ENCODE measurements at regions not wholly inside any gene's neighbourhood (a gene's known extent, or its start where the extent isn't known, plus 50 kb on each side); places are given as distances from the start of the nearest gene placed in this dataset.

DNA sequence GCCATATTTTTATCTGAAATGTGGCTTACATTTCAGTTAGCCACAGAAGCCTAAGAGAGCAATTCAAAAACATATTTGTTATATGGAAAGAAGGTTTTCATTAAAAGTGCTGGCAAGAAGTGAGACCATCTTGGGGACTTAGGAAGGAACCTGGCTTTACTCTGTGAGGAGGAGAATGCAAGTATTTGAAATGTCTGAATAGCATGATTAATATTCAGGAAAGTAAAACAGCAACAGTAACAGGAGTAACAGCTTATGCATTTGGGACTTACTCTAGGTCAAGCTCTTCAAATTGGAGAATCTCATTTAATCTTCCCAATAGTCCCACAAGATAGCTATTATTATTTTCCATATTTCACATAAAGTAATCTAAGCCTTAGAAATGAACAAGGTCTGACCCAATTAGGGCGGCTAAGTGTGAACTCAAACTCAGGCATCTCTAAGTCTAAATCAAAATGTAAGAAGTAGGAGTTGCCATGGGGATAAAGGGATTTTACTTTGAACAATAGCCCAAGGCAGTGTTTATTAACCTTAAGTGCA lies 816.5 kb downstream of the BCKDHB start:
- TF ChIP-seq, protein P1, sequence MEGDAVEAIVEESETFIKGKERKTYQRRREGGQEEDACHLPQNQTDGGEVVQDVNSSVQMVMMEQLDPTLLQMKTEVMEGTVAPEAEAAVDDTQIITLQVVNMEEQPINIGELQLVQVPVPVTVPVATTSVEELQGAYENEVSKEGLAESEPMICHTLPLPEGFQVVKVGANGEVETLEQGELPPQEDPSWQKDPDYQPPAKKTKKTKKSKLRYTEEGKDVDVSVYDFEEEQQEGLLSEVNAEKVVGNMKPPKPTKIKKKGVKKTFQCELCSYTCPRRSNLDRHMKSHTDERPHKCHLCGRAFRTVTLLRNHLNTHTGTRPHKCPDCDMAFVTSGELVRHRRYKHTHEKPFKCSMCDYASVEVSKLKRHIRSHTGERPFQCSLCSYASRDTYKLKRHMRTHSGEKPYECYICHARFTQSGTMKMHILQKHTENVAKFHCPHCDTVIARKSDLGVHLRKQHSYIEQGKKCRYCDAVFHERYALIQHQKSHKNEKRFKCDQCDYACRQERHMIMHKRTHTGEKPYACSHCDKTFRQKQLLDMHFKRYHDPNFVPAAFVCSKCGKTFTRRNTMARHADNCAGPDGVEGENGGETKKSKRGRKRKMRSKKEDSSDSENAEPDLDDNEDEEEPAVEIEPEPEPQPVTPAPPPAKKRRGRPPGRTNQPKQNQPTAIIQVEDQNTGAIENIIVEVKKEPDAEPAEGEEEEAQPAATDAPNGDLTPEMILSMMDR (IDR thresholded peaks at IDR 0.05; ENCODE audit: insufficient read depth, low read length, severe bottlenecking) = no peak
- FAIRE-seq = no peak
- H3K4me3 ChIP-seq (ENCODE audit: low read depth, low read length) = no peak overlapping the region
- DNase-seq (ENCODE audit: low read depth) = no peak
- H3K27me3 ChIP-seq (ENCODE audit: control insufficient read depth, insufficient read depth, low read length) = no peaks in the 10 kb centered on the region
- H3K36me3 ChIP-seq (ENCODE audit: control insufficient read depth, insufficient read depth, low read length) = no peaks in the 10 kb centered on the region

DNA sequence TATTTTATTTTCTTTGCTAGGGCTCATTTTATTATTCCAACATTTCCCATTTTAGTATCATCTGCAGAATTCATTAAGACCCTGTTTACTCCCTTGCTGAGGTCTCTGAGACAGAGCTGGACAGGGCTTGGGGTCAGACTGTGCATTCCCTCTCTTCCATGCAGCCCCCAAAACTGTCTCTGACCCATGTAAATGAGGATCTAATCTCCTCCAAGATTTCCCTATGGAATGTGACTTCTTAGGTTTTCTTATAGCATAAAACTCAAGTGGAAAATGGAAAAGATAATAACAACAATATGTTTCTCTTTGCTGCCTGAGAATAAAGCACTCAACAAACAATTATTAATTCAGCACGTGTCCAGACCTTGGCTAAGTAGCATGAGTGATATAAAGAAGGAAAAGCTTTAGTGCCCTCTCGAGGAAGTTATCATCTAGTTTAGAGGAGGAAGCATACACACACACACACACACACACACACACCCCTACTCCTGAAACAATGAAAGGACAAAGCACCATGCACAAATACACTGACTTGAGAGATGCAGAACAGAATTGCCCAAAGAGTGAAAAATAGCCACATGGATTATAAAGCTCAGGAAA lies 815.5 kb downstream of the BCKDHB start:
- peak; percentile 3 for DNase-seq (ENCODE audit: low read depth)
- no peak for FAIRE-seq

DNA sequence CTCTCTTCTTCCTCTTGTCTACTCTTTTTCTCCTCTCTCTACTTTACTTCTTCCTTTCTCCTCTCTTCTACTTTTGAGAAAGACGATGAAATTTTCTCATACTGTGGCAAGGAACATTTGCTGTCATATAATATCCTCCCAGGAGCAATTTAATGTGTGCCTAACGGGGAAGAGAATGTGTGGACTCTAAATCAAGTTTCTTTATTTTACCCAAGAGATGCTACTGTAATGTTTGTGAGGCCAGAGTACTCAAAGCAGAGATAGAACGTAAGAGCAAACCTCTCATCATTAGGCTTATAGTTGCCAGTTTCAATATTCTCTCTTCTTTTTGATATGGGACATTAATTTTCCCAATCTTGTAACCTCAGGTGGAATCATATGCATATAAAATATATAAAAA lies 801.4 kb downstream of the BCKDHB start:
- no peak overlapping the region for H3K4me3 ChIP-seq (ENCODE audit: low read depth, low read length)
- TF ChIP-seq, protein P1 (IDR thresholded peaks at IDR 0.05; ENCODE audit: insufficient read depth, low read length, severe bottlenecking) = no peak

More for the DNA sequence above, 815.5 kb downstream of the BCKDHB start:
- TF ChIP-seq, protein P1 (IDR thresholded peaks at IDR 0.05; ENCODE audit: insufficient read depth, low read length, severe bottlenecking) = no peak
- Histone ChIP-seq H3K36me3 (ENCODE audit: control insufficient read depth, insufficient read depth, low read length) (no peaks in the 10 kb centered on the region), H3K4me3 (ENCODE audit: low read depth, low read length) (no peak overlapping the region), H3K27me3 (ENCODE audit: control insufficient read depth, insufficient read depth, low read length) (no peaks in the 10 kb centered on the region)

DNA sequence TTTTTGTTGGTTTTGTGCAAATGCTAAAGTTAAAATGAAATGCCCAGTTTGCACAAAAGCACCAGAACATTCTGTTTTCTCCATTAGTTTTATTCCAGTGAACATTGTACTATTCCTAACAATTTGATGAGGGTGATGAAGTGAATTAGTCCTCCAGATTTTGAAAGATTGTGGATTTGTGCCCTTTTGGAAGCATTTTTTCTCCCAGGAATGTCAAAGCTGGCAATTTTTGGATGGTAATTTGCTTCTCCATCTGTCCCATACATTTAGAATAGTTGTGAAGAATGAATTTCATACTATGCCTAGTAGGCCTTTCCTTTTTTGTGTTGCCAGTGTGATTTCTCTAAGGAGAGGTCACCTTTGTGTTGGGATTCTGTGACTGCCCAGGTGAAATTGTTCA lies 797.2 kb downstream of the BCKDHB start:
- Histone ChIP-seq H3K4me3 (ENCODE audit: low read depth, low read length) (no peak overlapping the region), H3K36me3 (ENCODE audit: control insufficient read depth, insufficient read depth, low read length) (no peaks in the 10 kb centered on the region), H3K27me3 (ENCODE audit: control insufficient read depth, insufficient read depth, low read length) (no peaks in the 10 kb centered on the region)
- FAIRE-seq (no peak), DNase-seq (ENCODE audit: low read depth) (no peak)
- TF ChIP-seq, protein P1 (IDR thresholded peaks at IDR 0.05; ENCODE audit: insufficient read depth, low read length, severe bottlenecking) = no peak

More for the DNA sequence above, 801.4 kb downstream of the BCKDHB start:
- Histone ChIP-seq H3K36me3 (ENCODE audit: control insufficient read depth, insufficient read depth, low read length) (no peaks in the 10 kb centered on the region), H3K27me3 (ENCODE audit: control insufficient read depth, insufficient read depth, low read length) (no peaks in the 10 kb centered on the region)
- FAIRE-seq (no peak), DNase-seq (ENCODE audit: low read depth) (no peak)

DNA sequence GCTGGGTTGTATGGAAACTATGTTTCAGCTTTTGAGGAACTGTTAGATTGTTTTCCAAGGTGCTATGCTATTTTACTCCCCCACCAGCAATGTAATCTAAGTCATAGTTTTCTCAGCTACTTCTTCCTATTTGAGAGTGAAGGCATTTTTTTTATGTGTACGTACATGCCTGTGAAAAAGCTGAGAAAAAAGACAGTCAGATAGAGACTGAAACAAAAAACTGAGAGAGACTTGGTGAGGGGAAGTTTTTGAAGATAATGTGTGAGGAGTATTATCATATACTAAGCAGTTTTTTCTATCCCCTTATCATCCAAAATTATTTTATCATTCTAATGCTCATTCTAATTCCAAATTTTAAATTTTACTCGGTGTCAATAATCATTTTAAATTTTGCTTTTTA lies 780.0 kb downstream of the BCKDHB start:
- FAIRE-seq = no peak
- no peak for DNase-seq (ENCODE audit: low read depth)
- TF ChIP-seq, protein P1 (IDR thresholded peaks at IDR 0.05; ENCODE audit: insufficient read depth, low read length, severe bottlenecking) = no peak
- Histone ChIP-seq H3K36me3 (ENCODE audit: control insufficient read depth, insufficient read depth, low read length) (no peaks in the 10 kb centered on the region), H3K27me3 (ENCODE audit: control insufficient read depth, insufficient read depth, low read length) (no peaks in the 10 kb centered on the region), H3K4me3 (ENCODE audit: low read depth, low read length) (no peak overlapping the region)

DNA sequence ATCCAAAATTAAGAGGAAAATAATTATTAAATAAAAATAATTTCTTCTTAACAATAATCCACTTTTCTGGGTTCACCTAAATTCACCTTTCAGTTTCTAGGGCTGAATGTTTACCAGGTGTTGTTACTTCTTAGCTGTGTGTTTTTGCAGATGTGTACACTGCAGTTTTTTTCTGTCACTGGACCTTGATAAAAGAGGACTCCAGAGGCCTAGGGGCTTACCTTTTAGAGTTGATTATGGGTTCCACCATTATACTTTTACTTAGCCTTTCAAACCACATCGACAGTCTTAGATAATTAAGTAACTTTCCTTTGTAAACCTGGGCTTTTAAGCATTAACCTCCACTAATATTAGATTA lies 766.5 kb downstream of the BCKDHB start:
- H3K36me3 ChIP-seq (ENCODE audit: control insufficient read depth, insufficient read depth, low read length) = no peaks in the 10 kb centered on the region
- DNase-seq (ENCODE audit: low read depth) (no peak), FAIRE-seq (no peak)
- H3K27me3 ChIP-seq (ENCODE audit: control insufficient read depth, insufficient read depth, low read length) = no peaks in the 10 kb centered on the region
- H3K4me3 ChIP-seq (ENCODE audit: low read depth, low read length) = no peak overlapping the region
- TF ChIP-seq, protein P1 (IDR thresholded peaks at IDR 0.05; ENCODE audit: insufficient read depth, low read length, severe bottlenecking) = no peak
